ENCODE measurements at regions not wholly inside any gene's neighbourhood (a gene's known extent, or its start where the extent isn't known, plus 50 kb on each side); places are given as distances from the start of the nearest gene placed in this dataset.

- TF ChIP-seq CTCF (IDR thresholded peaks at IDR 0.05) (peak in 6 of 7 experiments; percentile 38 to 56 (median 47)), POLR2A (IDR thresholded peaks at IDR 0.05) (no peak)
- H3K27ac ChIP-seq, result no peak overlapping the region
- no peaks in the 10 kb centered on the region for H3K4me1 ChIP-seq
- no peaks in the 10 kb centered on the region for H3K27me3 ChIP-seq
- intact Hi-C loops (cut with DNase I), result no loop called here
- H3K4me3 ChIP-seq, result no peak overlapping the region
- H3K36me3 ChIP-seq (replicated peaks in 1 of 2; ENCODE audit: insufficient read depth in 1 of 2, low read depth in 2 of 2), result no peaks in the 10 kb centered on the region
- WGBS, 2 donors, result 15 to 20% methylated on average over 6 of the region's 6 CpGs
- no peaks in the 10 kb centered on the region for H3K9me3 ChIP-seq
- DNase-seq (no peak), ATAC-seq (peak; percentile 18)
Observed at GRCh38 chr2:222057347-222058073, 241.3 kb downstream of the PAX3 start.

- no peak overlapping the region for H3K4me3 ChIP-seq
- ATAC-seq (no peak), DNase-seq (no peak)
- intact Hi-C loops (cut with DNase I), result no loop called here
- WGBS, 2 donors, result 6 to 8% methylated on average over 4 of the region's 4 CpGs
- no peaks in the 10 kb centered on the region for H3K27me3 ChIP-seq
- no peak for TF ChIP-seq CTCF (IDR thresholded peaks at IDR 0.05)
- no peaks in the 10 kb centered on the region for H3K36me3 ChIP-seq (replicated peaks in 1 of 2; ENCODE audit: insufficient read depth in 1 of 2, low read depth in 2 of 2)
- no peak overlapping the region for H3K27ac ChIP-seq
- no peaks in the 10 kb centered on the region for H3K9me3 ChIP-seq
- H3K4me1 ChIP-seq, result no peaks in the 10 kb centered on the region
Observed at GRCh38 chr2:222055328-222055727, 243.5 kb downstream of the PAX3 start.

GRCh38 chr2:222054813-222055212 lies 244.0 kb downstream of the PAX3 start:
- H3K4me1 ChIP-seq, result no peaks in the 10 kb centered on the region
- H3K36me3 ChIP-seq (replicated peaks in 1 of 2; ENCODE audit: insufficient read depth in 1 of 2, low read depth in 2 of 2), result no peaks in the 10 kb centered on the region
- TF ChIP-seq POLR2A (IDR thresholded peaks at IDR 0.05) (no peak), CTCF (IDR thresholded peaks at IDR 0.05) (no peak)
- H3K27me3 ChIP-seq, result no peaks in the 10 kb centered on the region
- ATAC-seq (no peak), DNase-seq (no peak)
- H3K9me3 ChIP-seq, result no peaks in the 10 kb centered on the region
- H3K27ac ChIP-seq, result no peak overlapping the region
- 27 to 30% methylated on average over 3 of the region's 3 CpGs for WGBS, 2 donors
- intact Hi-C loops (cut with DNase I), result no loop called here
- H3K4me3 ChIP-seq, result no peak overlapping the region

- H3K27me3 ChIP-seq, result no peaks in the 10 kb centered on the region
- 4 to 6% methylated on average over 9 of the region's 9 CpGs for WGBS, 2 donors
- H3K36me3 ChIP-seq (replicated peaks in 1 of 2; ENCODE audit: insufficient read depth in 1 of 2, low read depth in 2 of 2), result no peaks in the 10 kb centered on the region
- DNase-seq (no peak), ATAC-seq (no peak)
- no peaks in the 10 kb centered on the region for H3K9me3 ChIP-seq
- no peak overlapping the region for H3K4me3 ChIP-seq
- TF ChIP-seq CTCF (IDR thresholded peaks at IDR 0.05), result no peak
- no peak for TF ChIP-seq POLR2A (IDR thresholded peaks at IDR 0.05)
- intact Hi-C loops (cut with DNase I), result no loop called here
- no peaks in the 10 kb centered on the region for H3K4me1 ChIP-seq
- no peak overlapping the region for H3K27ac ChIP-seq
Observed at GRCh38 chr2:222052934-222053367, 245.8 kb downstream of the PAX3 start.

GRCh38 chr2:222050981-222051380 lies 247.8 kb downstream of the PAX3 start:
- ATAC-seq, result no peak
- no peak overlapping the region for H3K4me3 ChIP-seq
- TF ChIP-seq CTCF (IDR thresholded peaks at IDR 0.05) (no peak), POLR2A (IDR thresholded peaks at IDR 0.05) (no peak)
- H3K4me1 ChIP-seq, result no peaks in the 10 kb centered on the region
- H3K9me3 ChIP-seq, result no peaks in the 10 kb centered on the region
- H3K36me3 ChIP-seq (replicated peaks in 1 of 2; ENCODE audit: insufficient read depth in 1 of 2, low read depth in 2 of 2), result no peaks in the 10 kb centered on the region
- H3K27me3 ChIP-seq, result no peaks in the 10 kb centered on the region
- no peak for DNase-seq
- 17 to 23% methylated on average over 4 of the region's 4 CpGs for WGBS, 2 donors
- H3K27ac ChIP-seq, result no peak overlapping the region
- intact Hi-C loops (cut with DNase I), result no loop called here
